H9 (cell line): ENCODE measurements at regions not wholly inside any gene's neighbourhood (a gene's known extent, or its start where the extent isn't known, plus 50 kb on each side); places are given as distances from the start of the nearest gene placed in this dataset.

Source experiments
- DNase-seq: peaks from one replicate; pipeline ENCODE4 v3.0.0-alpha.2; 2017
- H2AFZ ChIP-seq: one replicate; pipeline ENCODE4 v1.6.1; 2013; ENCODE audit warnings: mild to moderate bottlenecking, low read length, control low read depth, moderate library complexity
- H2AK5ac ChIP-seq: 2 replicates; pipeline ENCODE4 v1.6.1; 2013; ENCODE audit warnings: low read length, control low read depth, mixed read lengths; ENCODE audit not compliant: insufficient read length
- H2BK120ac ChIP-seq: one replicate; pipeline ENCODE4 v1.6.1; 2013; ENCODE audit warnings: low read depth, mild to moderate bottlenecking, low read length, control low read depth, inconsistent platforms; ENCODE audit not compliant: poor library complexity, severe bottlenecking
- H2BK12ac ChIP-seq: 2 replicates; pipeline ENCODE4 v1.6.1; 2013; ENCODE audit warnings: low read length, control low read depth, mixed read lengths, low read depth; ENCODE audit not compliant: insufficient read length
- H2BK15ac ChIP-seq: 2 replicates; pipeline ENCODE4 v1.6.1; 2013; ENCODE audit warnings: low read depth, low read length, control low read depth
- H2BK20ac ChIP-seq: one replicate; pipeline ENCODE4 v1.6.1; 2013; ENCODE audit warnings: low read depth, mild to moderate bottlenecking, low read length, control low read depth, inconsistent platforms; ENCODE audit not compliant: poor library complexity, severe bottlenecking
- H2BK5ac ChIP-seq: 2 replicates; pipeline ENCODE4 v1.6.1; 2013; ENCODE audit warnings: low read length, control low read depth, mixed read lengths; ENCODE audit not compliant: insufficient read length
- H3K14ac ChIP-seq: 2 replicates; pipeline ENCODE4 v1.6.1; 2013; ENCODE audit warnings: low read length, control low read depth; ENCODE audit not compliant: insufficient read depth
- H3K18ac ChIP-seq: 2 replicates; pipeline ENCODE4 v1.6.1; 2013; ENCODE audit warnings: low read depth, mild to moderate bottlenecking, mixed read lengths, low read length, control low read depth; ENCODE audit not compliant: insufficient read length
- H3K23ac ChIP-seq: 2 replicates; pipeline ENCODE4 v1.6.1; 2013; ENCODE audit warnings: low read length, control low read depth, mixed read lengths, low read depth; ENCODE audit not compliant: insufficient read length
- H3K23me2 ChIP-seq: 2 replicates; pipeline ENCODE4 v1.6.1; 2013; ENCODE audit warnings: low read depth, mild to moderate bottlenecking, mixed read lengths, low read length, control low read depth; ENCODE audit not compliant: insufficient read length, poor library complexity, severe bottlenecking
- H3K27ac ChIP-seq: 2 replicates; pipeline ENCODE4 v1.5.1; 2013; ENCODE audit warnings: low read length, control low read depth, mixed read lengths, low read depth; ENCODE audit not compliant: insufficient read length
- H3K27me3 ChIP-seq: 2 replicates; pipeline ENCODE4 v1.6.1; 2013; ENCODE audit warnings: low read length, control low read depth, inconsistent platforms; ENCODE audit not compliant: insufficient read depth
- H3K4ac ChIP-seq: 2 replicates; pipeline ENCODE4 v1.6.1; 2013; ENCODE audit warnings: low read depth, mild to moderate bottlenecking, control low read depth, inconsistent platforms, low read length, moderate library complexity
- H3K4me1 ChIP-seq: 2 replicates; pipeline ENCODE4 v1.6.1; 2013; ENCODE audit warnings: low read length, control low read depth, inconsistent platforms; ENCODE audit not compliant: insufficient read depth
- H3K4me2 ChIP-seq: 2 replicates; pipeline ENCODE4 v1.6.1; 2013; ENCODE audit warnings: low read length, control low read depth, mixed read lengths; ENCODE audit not compliant: insufficient read length, insufficient read depth
- H3K56ac ChIP-seq: 2 replicates; pipeline ENCODE4 v1.6.1; 2013; ENCODE audit warnings: low read depth, mild to moderate bottlenecking, mixed read lengths, low read length, control low read depth; ENCODE audit not compliant: insufficient read length
- H3K79me1 ChIP-seq: 2 replicates; pipeline ENCODE4 v1.6.1; 2013; ENCODE audit warnings: low read depth, mild to moderate bottlenecking, moderate library complexity, low read length, control low read depth, inconsistent platforms; ENCODE audit not compliant: insufficient read depth, poor library complexity, severe bottlenecking
- H3K79me2 ChIP-seq: 2 replicates; pipeline ENCODE4 v1.6.1; 2013; ENCODE audit warnings: low read length, control low read depth, inconsistent platforms; ENCODE audit not compliant: insufficient read depth
- H3K9ac ChIP-seq: 2 replicates; pipeline ENCODE4 v1.6.1; 2013; ENCODE audit warnings: low read length, control low read depth, mixed read lengths; ENCODE audit not compliant: insufficient read length; ENCODE audit errors: extremely low read depth
- H3K9me3 ChIP-seq: one replicate; pipeline ENCODE4 v1.6.1; 2013; ENCODE audit warnings: low read depth, low read length, inconsistent platforms; ENCODE audit not compliant: control insufficient read depth
- H3T11ph ChIP-seq: one replicate; pipeline ENCODE4 v1.6.1; 2013; ENCODE audit warnings: mild to moderate bottlenecking, low read length, control low read depth, inconsistent platforms
- H4K20me1 ChIP-seq: one replicate; pipeline ENCODE4 v1.6.1; 2013; ENCODE audit not compliant: control insufficient read depth, insufficient read length, insufficient read depth
- H4K5ac ChIP-seq: 2 replicates; pipeline ENCODE4 v1.6.1; 2013; ENCODE audit warnings: low read depth, mild to moderate bottlenecking, mixed read lengths, low read length, control low read depth; ENCODE audit not compliant: insufficient read length
- H4K8ac ChIP-seq: replicated peaks from 2 replicates; pipeline ENCODE4 v1.6.1; 2013; ENCODE audit warnings: low read length, control low read depth, mixed read lengths, low read depth; ENCODE audit not compliant: insufficient read length
- H4K91ac ChIP-seq: 2 replicates; pipeline ENCODE4 v1.6.1; 2013; ENCODE audit warnings: low read depth, mild to moderate bottlenecking, moderate library complexity, mixed read lengths, low read length, control low read depth; ENCODE audit not compliant: insufficient read length
- H3K27ac Mint-ChIP-seq, 3 experiments: 2 replicates in 2 of 3; 3 replicates in 1 of 3; pipeline ENCODE4 v1.8.0; 2020 to 2021; ENCODE audit warnings: mixed read lengths in 3 of 3, mild to moderate bottlenecking in 1 of 3, moderate library complexity in 1 of 3
- H3K27me3 Mint-ChIP-seq: 2 replicates; pipeline ENCODE4 v1.8.0; 2021; ENCODE audit warnings: low read depth, mild to moderate bottlenecking, moderate library complexity, mixed read lengths
- H3K36me3 Mint-ChIP-seq, 3 experiments: 2 replicates in 2 of 3; 3 replicates in 1 of 3; pipeline ENCODE4 v1.8.0; 2020 to 2021; ENCODE audit warnings: low read depth in 3 of 3, mixed read lengths in 3 of 3; ENCODE audit not compliant: insufficient read depth in 1 of 3
- H3K4me1 Mint-ChIP-seq, 2 experiments: 2 replicates each; pipeline ENCODE4 v1.8.0; 2020; ENCODE audit warnings: mixed read lengths in 2 of 2
- H3K4me3 Mint-ChIP-seq, 2 experiments: 2 replicates in 1 of 2; 3 replicates in 1 of 2; pipeline ENCODE4 v1.8.0; 2020 to 2021; ENCODE audit warnings: mild to moderate bottlenecking in 2 of 2, mixed read lengths in 2 of 2, moderate library complexity in 1 of 2
- H3K9me3 Mint-ChIP-seq, 2 experiments: 2 replicates in 1 of 2; 3 replicates in 1 of 2; pipeline ENCODE4 v1.8.0; 2020; ENCODE audit warnings: mild to moderate bottlenecking in 2 of 2, mixed read lengths in 2 of 2, moderate library complexity in 1 of 2
- WGBS: extraction: QIAGEN DNeasy Blood & Tissue Kit; methylation state at CpG from one replicate; pipeline ENCODE4 v1.1.7; 2013; ENCODE audit warnings: missing lambda C conversion rate, low lambda C conversion rate, mixed read lengths; ENCODE audit not compliant: insufficient read length; ENCODE audit errors: extremely low coverage; 5-methylcytosine and 5-hydroxymethylcytosine counted together
- TF ChIP-seq, protein P1 (sequence below): fragments of 200-600 bp; sonication (generic); conservative IDR thresholded peaks from 3 replicates; pipeline ENCODE4 v1.8.0; 2021; ENCODE audit warnings: antibody characterized with exemption, mild to moderate bottlenecking

DNA sequence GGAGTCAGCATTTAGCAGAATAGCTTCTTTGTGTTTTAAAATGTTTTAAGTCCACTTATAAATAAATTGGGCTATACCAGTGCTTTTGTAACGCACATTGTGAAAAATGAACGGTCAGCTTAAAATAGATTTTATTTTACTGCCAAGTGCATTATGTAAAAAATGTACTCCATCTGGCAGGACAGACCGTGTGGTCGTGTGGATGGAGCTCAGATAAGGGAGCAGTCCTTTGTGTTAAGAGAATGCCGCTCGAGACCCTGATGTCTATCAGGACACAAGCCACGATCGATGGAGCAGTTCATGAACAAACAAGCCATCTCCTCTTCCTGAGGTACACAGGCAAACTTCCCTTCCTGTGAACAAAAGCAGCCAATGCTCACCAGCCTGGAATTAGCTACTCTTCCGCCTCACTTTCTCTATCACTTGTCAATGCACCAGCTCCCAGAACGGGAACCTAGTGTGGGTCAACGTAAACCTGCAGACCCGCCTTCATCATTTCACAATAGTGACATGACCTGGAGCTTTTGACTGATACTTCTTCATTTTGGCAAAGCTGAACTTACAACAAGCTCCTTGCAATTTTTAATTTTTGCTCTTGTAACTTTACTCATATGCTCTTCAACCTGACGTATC lies 243.5 kb downstream of the TGFB2 start:
- Mint-ChIP-seq H3K4me3 (no peak overlapping the region), H3K27ac (no peak overlapping the region), H3K36me3 (peaks cover 0 to 3% (median 2%) of the 10 kb centered on the region in 3 experiments; a peak in 2 of 7 replicates), H3K27me3 (no peaks in the 10 kb centered on the region), H3K4me1 (peaks cover 9 to 13% of the 10 kb centered on the region in 2 experiments), H3K9me3 (peaks cover 0 to 3% of the 10 kb centered on the region in 2 experiments; a peak in 3 of 5 replicates)
- Histone ChIP-seq H3T11ph (no peak overlapping the region), H3K23me2 (no peaks in the 10 kb centered on the region), H2AK5ac (no peak overlapping the region), H2AFZ (no peak overlapping the region), H3K9me3 (no peaks in the 10 kb centered on the region), H3K14ac (no peak overlapping the region), H3K4me1 (peaks cover 2% of the 10 kb centered on the region; the same call in 1 of the 2 replicates), H2BK20ac (no peak overlapping the region), H3K27ac (no peak overlapping the region), H4K8ac (no peak overlapping the region), H3K27me3 (no peaks in the 10 kb centered on the region), H3K4me2 (no peak overlapping the region), H2BK12ac (no peak overlapping the region), H3K4ac (no peak overlapping the region), H3K79me2 (no peaks in the 10 kb centered on the region), H4K5ac (no peak overlapping the region), H3K9ac (no peak overlapping the region), H3K79me1 (no peaks in the 10 kb centered on the region), H4K91ac (no peak overlapping the region), H2BK15ac (no peak overlapping the region), H4K20me1 (no peaks in the 10 kb centered on the region), H3K18ac (no peak overlapping the region), H3K56ac (no peak overlapping the region), H3K23ac (no peak overlapping the region), H2BK120ac (no peak overlapping the region), H2BK5ac (no peak overlapping the region)
- no peak for DNase-seq
- WGBS: no CpG with 5 or more reads among the region's 13 CpGs
- TF ChIP-seq, protein P1, sequence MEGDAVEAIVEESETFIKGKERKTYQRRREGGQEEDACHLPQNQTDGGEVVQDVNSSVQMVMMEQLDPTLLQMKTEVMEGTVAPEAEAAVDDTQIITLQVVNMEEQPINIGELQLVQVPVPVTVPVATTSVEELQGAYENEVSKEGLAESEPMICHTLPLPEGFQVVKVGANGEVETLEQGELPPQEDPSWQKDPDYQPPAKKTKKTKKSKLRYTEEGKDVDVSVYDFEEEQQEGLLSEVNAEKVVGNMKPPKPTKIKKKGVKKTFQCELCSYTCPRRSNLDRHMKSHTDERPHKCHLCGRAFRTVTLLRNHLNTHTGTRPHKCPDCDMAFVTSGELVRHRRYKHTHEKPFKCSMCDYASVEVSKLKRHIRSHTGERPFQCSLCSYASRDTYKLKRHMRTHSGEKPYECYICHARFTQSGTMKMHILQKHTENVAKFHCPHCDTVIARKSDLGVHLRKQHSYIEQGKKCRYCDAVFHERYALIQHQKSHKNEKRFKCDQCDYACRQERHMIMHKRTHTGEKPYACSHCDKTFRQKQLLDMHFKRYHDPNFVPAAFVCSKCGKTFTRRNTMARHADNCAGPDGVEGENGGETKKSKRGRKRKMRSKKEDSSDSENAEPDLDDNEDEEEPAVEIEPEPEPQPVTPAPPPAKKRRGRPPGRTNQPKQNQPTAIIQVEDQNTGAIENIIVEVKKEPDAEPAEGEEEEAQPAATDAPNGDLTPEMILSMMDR: no peak
